GM19238 (cell line): ENCODE measurements at regions not wholly inside any gene's neighbourhood (a gene's known extent, or its start where the extent isn't known, plus 50 kb on each side); places are given as distances from the start of the nearest gene placed in this dataset.
"Not testable (repeated sequence)": the region's sequence is repeated elsewhere in the genome, so short reads cannot be mapped to it uniquely, and the experiment has no call there.

Experiments used
- DNase-seq: peaks from one replicate; pipeline ENCODE4 v3.0.0; 2011; ENCODE audit warnings: low spot score; ENCODE audit not compliant: insufficient read length

- no peak for DNase-seq
These were observed 190.3 kb upstream of the TAB2 start for GRCh38 chr6:149127212-149127611.

GRCh38 chr6:149128489-149129145 is 188.9 kb upstream of the TAB2 start:
- no peak for DNase-seq

- no peak for DNase-seq
These were observed 188.0 kb upstream of the TAB2 start for GRCh38 chr6:149129371-149130077.

GRCh38 chr6:149130090-149130489 is 187.4 kb upstream of the TAB2 start:
- DNase-seq = no peak

- no peak for DNase-seq
These were observed 187.0 kb upstream of the TAB2 start for GRCh38 chr6:149130508-149130907.

DNA sequence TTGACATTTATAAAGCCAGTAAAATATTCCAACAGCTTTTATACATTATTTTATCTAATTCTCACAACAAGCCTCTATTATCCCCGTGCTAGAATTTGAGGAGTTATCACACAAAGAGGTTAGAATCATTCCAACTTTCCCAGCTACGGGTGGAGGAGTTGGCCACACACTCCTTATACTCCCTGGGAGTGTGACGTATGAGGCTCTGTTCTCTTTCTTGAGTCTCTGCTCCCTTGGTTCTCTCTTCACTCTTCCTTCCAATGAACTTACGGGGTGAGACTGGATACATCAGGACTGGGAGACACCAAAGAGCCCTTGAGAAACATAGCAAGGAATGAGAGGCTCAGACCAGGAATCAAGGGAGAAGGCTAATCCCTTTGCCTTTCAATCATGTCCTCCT is 185.6 kb upstream of the TAB2 start:
- no peak for DNase-seq

- no peak for DNase-seq
These were observed 185.2 kb upstream of the TAB2 start for GRCh38 chr6:149132336-149132735.

DNA sequence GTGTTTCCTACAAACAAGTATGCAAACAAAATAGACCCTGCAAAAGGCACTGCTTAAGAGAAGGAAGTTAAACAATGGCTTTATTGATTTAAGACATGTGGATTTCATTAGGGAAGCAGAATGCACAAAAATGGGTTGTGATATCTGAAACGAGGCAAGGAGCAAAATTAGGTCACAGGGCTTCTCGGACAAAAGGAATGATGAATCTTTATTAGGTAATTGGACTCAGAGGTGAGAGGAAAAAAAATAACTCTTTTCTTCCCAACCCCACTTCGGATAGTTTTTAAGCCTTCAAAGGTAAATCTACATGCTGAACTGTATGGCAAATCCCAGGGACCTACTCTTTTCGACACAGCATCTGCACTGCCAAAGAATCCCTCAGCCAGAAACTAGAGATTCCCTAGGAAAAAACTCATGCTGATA is 183.0 kb upstream of the TAB2 start:
- no peak for DNase-seq

DNA sequence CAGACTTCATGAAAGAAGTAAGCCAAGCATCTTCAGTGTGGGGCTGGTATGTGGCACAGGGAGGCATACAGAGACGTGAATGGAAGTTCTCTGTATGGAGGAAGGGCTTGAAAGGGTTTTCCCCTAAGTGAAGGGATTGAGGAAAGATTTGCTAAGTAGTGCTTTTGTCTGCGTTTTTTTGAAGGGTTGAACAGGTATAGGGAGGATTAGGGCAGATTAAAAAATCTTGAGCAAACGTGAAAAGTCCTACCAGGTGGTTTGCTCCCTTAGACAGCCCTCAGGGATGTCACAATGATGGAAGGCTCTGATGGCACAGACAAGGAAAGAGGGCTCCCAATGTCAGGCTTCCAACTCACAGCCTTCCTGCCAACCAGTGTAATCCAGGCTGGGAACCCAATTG is 181.7 kb upstream of the TAB2 start:
- DNase-seq = no peak

- no peak for DNase-seq
These were observed 181.1 kb upstream of the TAB2 start for GRCh38 chr6:149136273-149136912.

DNA sequence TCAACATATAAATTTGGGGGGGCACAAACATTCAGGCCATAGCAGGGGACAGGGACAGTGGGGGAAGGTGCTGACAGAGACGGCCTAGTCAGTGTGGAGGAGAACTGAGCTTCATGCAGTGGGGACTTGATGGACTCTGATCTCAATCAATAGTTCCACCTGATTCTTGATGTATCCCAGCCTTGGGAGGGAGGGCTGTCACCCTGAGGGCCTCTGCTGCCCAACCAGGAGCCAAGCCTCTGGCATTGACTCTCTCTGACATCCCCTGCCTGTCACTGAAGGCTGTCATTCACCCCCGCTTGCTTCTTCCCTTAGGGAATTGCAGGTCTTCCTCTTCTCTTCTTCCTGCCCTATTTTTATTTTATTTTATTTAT is 180.6 kb upstream of the TAB2 start:
- DNase-seq = no peak

DNA sequence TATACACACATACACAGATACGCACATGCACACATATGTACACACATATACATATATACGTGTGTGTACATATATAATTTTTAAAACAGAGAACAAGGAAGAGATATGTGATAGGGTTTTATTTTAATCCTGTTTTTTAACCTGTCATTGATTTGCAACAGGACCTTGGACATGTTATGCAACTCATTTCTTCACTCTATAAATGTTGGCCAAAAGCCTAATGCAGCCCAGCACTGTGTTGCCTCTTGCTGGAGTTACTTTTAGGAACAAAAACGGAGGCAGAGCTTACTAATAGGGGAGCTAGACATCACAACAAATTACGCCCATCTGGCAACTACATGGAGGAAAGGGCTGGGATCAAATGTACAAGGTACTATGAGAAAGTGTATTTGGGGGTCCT is 179.9 kb upstream of the TAB2 start:
- no peak for DNase-seq

- no peak for DNase-seq
These were observed 179.4 kb upstream of the TAB2 start for GRCh38 chr6:149138089-149138488.

DNA sequence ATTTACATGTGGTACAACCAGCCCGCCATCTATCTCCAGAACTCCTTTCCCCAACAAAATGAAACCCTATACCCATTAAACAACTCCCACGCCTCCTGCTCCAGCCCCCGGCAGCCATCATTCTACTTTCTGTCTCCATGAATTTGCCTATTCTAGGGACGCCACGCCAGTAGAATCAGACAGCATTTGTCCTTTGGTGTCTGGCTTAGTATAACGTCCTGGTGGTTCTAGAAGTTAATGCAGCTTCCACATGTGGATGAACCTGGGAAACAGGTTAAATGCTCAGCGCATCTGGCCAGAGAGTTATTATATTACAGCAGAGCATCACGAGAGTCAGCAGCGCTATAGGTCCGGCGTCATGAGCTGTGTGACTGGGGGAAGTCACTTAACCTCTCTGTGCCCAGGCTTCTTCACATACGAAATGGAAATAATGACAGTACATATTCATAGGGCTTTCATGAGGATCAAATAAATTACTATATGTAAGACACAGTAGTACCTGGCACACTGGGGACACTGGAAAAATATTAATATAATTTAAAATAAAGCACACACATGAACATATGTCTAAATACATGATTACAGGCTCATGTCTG is 178.7 kb upstream of the TAB2 start:
- DNase-seq = no peak

GRCh38 chr6:149139782-149140136 is 177.8 kb upstream of the TAB2 start:
- no peak for DNase-seq

GRCh38 chr6:149140137-149140909 is 177.2 kb upstream of the TAB2 start:
- peak; percentile 19 for DNase-seq

- no peak for DNase-seq
These were observed 176.6 kb upstream of the TAB2 start for GRCh38 chr6:149140910-149141290.

DNA sequence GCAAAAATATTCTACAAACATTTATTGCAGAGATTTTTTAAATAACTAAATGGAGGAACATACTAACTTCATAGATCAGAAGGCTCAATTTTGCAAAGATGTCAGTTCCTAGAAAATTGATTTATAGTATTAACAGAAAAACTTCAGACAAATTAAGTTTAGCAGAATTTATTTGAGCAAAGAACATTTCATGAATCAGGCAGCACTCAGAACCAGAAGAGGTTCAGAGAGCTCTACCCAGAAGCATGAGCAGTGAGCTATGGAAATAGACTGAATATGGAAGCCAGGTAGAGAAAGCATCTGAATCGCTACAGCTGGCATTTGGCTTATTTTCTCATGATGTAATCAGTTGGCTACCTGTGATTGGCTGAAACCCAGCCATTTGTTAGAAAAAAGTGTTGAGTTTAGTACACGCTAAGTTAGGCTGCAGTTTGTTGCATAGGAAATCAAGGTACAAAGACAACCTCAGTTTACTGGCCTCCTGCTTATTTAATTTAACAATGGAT is 174.5 kb upstream of the TAB2 start:
- DNase-seq = no peak

GRCh38 chr6:149145800-149146199 is 171.7 kb upstream of the TAB2 start:
- not testable (repeated sequence) for DNase-seq

GRCh38 chr6:149147195-149147594 is 170.3 kb upstream of the TAB2 start:
- no peak for DNase-seq

DNA sequence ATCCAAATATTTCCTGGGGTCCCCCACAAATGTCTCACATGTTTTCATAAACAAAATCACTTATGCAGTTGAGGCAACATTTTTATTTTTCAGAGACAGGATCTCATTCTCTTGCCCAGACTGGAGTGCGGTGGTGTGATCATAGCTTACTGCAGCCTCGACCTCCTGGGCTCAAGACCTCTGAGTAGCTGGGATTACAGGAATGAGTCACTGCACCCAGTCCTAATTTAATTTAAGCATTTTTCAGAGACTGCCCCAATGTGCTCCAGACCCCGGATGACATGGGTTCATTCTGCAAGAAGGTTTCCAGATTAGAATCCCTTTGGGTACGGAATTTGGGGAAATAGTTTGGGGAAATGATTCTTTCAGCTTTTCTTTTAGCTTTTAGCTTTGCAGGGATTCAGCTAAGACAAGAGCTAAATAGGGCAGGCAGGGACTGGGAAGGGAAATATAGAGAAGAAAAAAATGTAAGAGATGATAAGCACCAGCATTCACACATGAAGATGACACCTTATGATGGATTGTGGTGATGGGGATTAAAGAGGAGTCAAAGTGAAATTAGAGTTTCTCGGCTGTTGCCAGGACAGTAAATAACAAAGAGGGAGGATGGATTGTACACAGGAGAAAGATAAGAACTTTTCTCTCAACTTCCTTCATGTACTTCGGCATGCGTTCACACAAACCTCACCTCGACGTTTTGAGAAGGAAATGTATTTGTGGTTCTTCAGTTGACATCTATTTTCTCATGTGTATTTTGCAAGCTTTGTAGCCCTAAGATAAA is 169.4 kb upstream of the TAB2 start:
- no peak for DNase-seq
